Natural killer cell (primary cell): ENCODE measurements at regions not wholly inside any gene's neighbourhood (a gene's known extent, or its start where the extent isn't known, plus 50 kb on each side); places are given as distances from the start of the nearest gene placed in this dataset.

ENCODE experiments used
- ATAC-seq, 3 donors: fragments of 150-1000 bp in 2 of 3; fragments of 200-7000 bp in 1 of 3; cut with Tn5 transposase; 1 replicate in 1 of 3; 2 replicates in 2 of 3; pipeline ENCODE4 v1.10.0; 2021; ENCODE audit warnings: mild to moderate bottlenecking in 2 of 3, moderate library complexity in 2 of 3
- DNase-seq, 2 donors: peaks; one replicate each; pipeline versions ENCODE4 v3.0.0 to v3.0.0-alpha.2; 2013 to 2021; ENCODE audit warnings: mixed read lengths in 1 of 2
- H3K27ac ChIP-seq: one replicate; pipeline ENCODE4 v1.5.1; 2013; ENCODE audit warnings: mild to moderate bottlenecking, low read length
- H3K27me3 ChIP-seq: one replicate; pipeline ENCODE4 v1.6.1; 2013; ENCODE audit warnings: low read length; ENCODE audit not compliant: control insufficient read depth, insufficient read depth
- H3K36me3 ChIP-seq: one replicate; pipeline ENCODE4 v1.6.1; 2013; ENCODE audit warnings: low read length; ENCODE audit not compliant: control insufficient read depth, insufficient read depth
- H3K4me1 ChIP-seq: one replicate; pipeline ENCODE4 v1.6.1; 2013; ENCODE audit warnings: low read length; ENCODE audit not compliant: control insufficient read depth, insufficient read depth
- H3K4me3 ChIP-seq: one replicate; pipeline ENCODE4 v1.5.1; 2013; ENCODE audit warnings: low read length
- H3K9me3 ChIP-seq: one replicate; pipeline ENCODE4 v1.6.1; 2013; ENCODE audit warnings: low read length; ENCODE audit not compliant: control insufficient read depth, insufficient read depth
- H3K27ac Mint-ChIP-seq, 2 donors: one replicate each; pipeline ENCODE4 v1.8.0; 2022; ENCODE audit warnings: mild to moderate bottlenecking in 2 of 2, mixed read lengths in 2 of 2, moderate library complexity in 1 of 2
- H3K27me3 Mint-ChIP-seq, 2 donors: one replicate each; pipeline ENCODE4 v1.8.0; 2022; ENCODE audit warnings: low read depth in 2 of 2, mixed read lengths in 2 of 2
- H3K36me3 Mint-ChIP-seq: one replicate; pipeline ENCODE4 v1.8.0; 2022; ENCODE audit warnings: mixed read lengths
- H3K4me1 Mint-ChIP-seq, 2 donors: one replicate each; pipeline ENCODE4 v1.8.0; 2022; ENCODE audit warnings: mixed read lengths in 2 of 2
- H3K4me3 Mint-ChIP-seq: one replicate; pipeline ENCODE4 v1.8.0; 2022; ENCODE audit warnings: mild to moderate bottlenecking, moderate library complexity, mixed read lengths
- H3K9me3 Mint-ChIP-seq, 2 donors: one replicate each; pipeline ENCODE4 v1.8.0; 2022; ENCODE audit warnings: mixed read lengths in 2 of 2
- CTCF ChIP-seq: fragments of 200-600 bp; IDR thresholded peaks from one replicate; pipeline ENCODE4 v1.8.0; 2022; ENCODE audit warnings: antibody characterized with exemption
- WGBS: methylation state at CpG from one replicate; pipeline ENCODE4 v1.1.7; 2013; ENCODE audit warnings: missing lambda C conversion rate; ENCODE audit not compliant: insufficient coverage; 5-methylcytosine and 5-hydroxymethylcytosine counted together
- intact Hi-C: fragments of 100-400 bp; cut with micrococcal nuclease; formaldehyde crosslinking; loops from one replicate; pipeline ENCODE4 v1.14.2; 2022

- H3K36me3 Mint-ChIP-seq = no peaks in the 10 kb centered on the region
- no peaks in the 10 kb centered on the region for H3K27me3 ChIP-seq
- TF ChIP-seq CTCF = no peak
Observed at GRCh38 chr6:149162924-149163323, 154.6 kb upstream of the TAB2 start.

GRCh38 chr6:149164199-149164750 lies 153.2 kb upstream of the TAB2 start:
- Mint-ChIP-seq H3K4me3 (no peak overlapping the region), H3K27ac (no peak overlapping the region), H3K9me3 (no peaks in the 10 kb centered on the region), H3K27me3 (peaks cover 0 to 5% of the 10 kb centered on the region in 2 donors), H3K36me3 (no peaks in the 10 kb centered on the region), H3K4me1 (peaks cover 0 to 7% of the 10 kb centered on the region in 2 donors)
- H3K36me3 ChIP-seq = no peaks in the 10 kb centered on the region
- no peak overlapping the region for H3K4me3 ChIP-seq
- WGBS = 94% methylated on average over 12 of the region's 12 CpGs
- H3K27ac ChIP-seq = no peak overlapping the region
- no peaks in the 10 kb centered on the region for H3K9me3 ChIP-seq
- intact Hi-C loops = no loop called here
- no peak for DNase-seq
- TF ChIP-seq CTCF = no peak
- ATAC-seq = no peak
- H3K27me3 ChIP-seq = peaks cover 2% of the 10 kb centered on the region
- H3K4me1 ChIP-seq = peaks cover 8% of the 10 kb centered on the region

More at GRCh38 chr6:149162924-149163323, 154.6 kb upstream of the TAB2 start:
- H3K27me3 Mint-ChIP-seq = no peaks in the 10 kb centered on the region
- no peaks in the 10 kb centered on the region for H3K9me3 ChIP-seq
- no peak for DNase-seq
- no peak overlapping the region for H3K27ac ChIP-seq
- ATAC-seq = no peak
- H3K9me3 Mint-ChIP-seq = no peaks in the 10 kb centered on the region
- H3K4me3 ChIP-seq = no peak overlapping the region
- no peaks in the 10 kb centered on the region for H3K4me1 ChIP-seq
- no peak overlapping the region for H3K4me3 Mint-ChIP-seq
- intact Hi-C loops = no loop called here
- no peak overlapping the region for H3K27ac Mint-ChIP-seq
- no peaks in the 10 kb centered on the region for H3K4me1 Mint-ChIP-seq
- H3K36me3 ChIP-seq = no peaks in the 10 kb centered on the region

GRCh38 chr6:149166336-149166735 lies 151.2 kb upstream of the TAB2 start:
- no peak overlapping the region for H3K27ac ChIP-seq
- intact Hi-C loops = no loop called here
- H3K4me3 Mint-ChIP-seq = no peak overlapping the region
- no peak for TF ChIP-seq CTCF
- no peak overlapping the region for H3K4me3 ChIP-seq
- H3K9me3 ChIP-seq = no peaks in the 10 kb centered on the region
- no peaks in the 10 kb centered on the region for H3K36me3 ChIP-seq
- H3K36me3 Mint-ChIP-seq = no peaks in the 10 kb centered on the region
- peaks cover 0 to 7% of the 10 kb centered on the region in 2 donors for H3K4me1 Mint-ChIP-seq
- H3K9me3 Mint-ChIP-seq = no peaks in the 10 kb centered on the region
- no peak for ATAC-seq
- peaks cover 11% of the 10 kb centered on the region for H3K4me1 ChIP-seq
- 70% methylated on average over 1 of the region's 1 CpG for WGBS
- H3K27me3 ChIP-seq = peaks cover 2% of the 10 kb centered on the region
- DNase-seq = no peak
- no peak overlapping the region for H3K27ac Mint-ChIP-seq
- H3K27me3 Mint-ChIP-seq = peaks cover 0 to 8% of the 10 kb centered on the region in 2 donors

GRCh38 chr6:149166747-149167146 lies 150.8 kb upstream of the TAB2 start:
- DNase-seq (peak in 1 of 2 donors; percentile 43), ATAC-seq (peak in 1 of 3 donors; percentile 30)
- Histone ChIP-seq H3K4me3 (no peak overlapping the region), H3K4me1 (peaks cover 11% of the 10 kb centered on the region), H3K9me3 (no peaks in the 10 kb centered on the region), H3K27me3 (peaks cover 2% of the 10 kb centered on the region), H3K27ac (no peak overlapping the region), H3K36me3 (no peaks in the 10 kb centered on the region)
- no peak for TF ChIP-seq CTCF
- intact Hi-C loops = no loop called here
- H3K9me3 Mint-ChIP-seq = no peaks in the 10 kb centered on the region
- WGBS = 44% methylated on average over 8 of the region's 8 CpGs
- H3K4me1 Mint-ChIP-seq = peaks cover 0 to 7% of the 10 kb centered on the region in 2 donors
- no peak overlapping the region for H3K27ac Mint-ChIP-seq
- H3K4me3 Mint-ChIP-seq = no peak overlapping the region
- peaks cover 0 to 8% of the 10 kb centered on the region in 2 donors for H3K27me3 Mint-ChIP-seq
- no peaks in the 10 kb centered on the region for H3K36me3 Mint-ChIP-seq
